Loucy (cell line): ENCODE measurements at regions not wholly inside any gene's neighbourhood (a gene's known extent, or its start where the extent isn't known, plus 50 kb on each side); places are given as distances from the start of the nearest gene placed in this dataset.

Experiments
- H2AFZ ChIP-seq: fragments of 200-600 bp; sonication (generic); 2 replicates; pipeline ENCODE4 v1.6.0; 2016; ENCODE audit warnings: antibody characterized with exemption, mild to moderate bottlenecking, low read length, moderate library complexity
- H3F3A ChIP-seq: fragments of 200-600 bp; 2 replicates; pipeline ENCODE4 v1.6.0; 2016; ENCODE audit warnings: antibody characterized with exemption, low read depth, mild to moderate bottlenecking
- H3K27me3 ChIP-seq: fragments of 200-600 bp; sonication (generic); 2 replicates; pipeline ENCODE4 v1.6.1; 2014; ENCODE audit warnings: low read length, mild to moderate bottlenecking; ENCODE audit not compliant: insufficient read depth, poor library complexity, severe bottlenecking
- H3K36me3 ChIP-seq: fragments of 200-600 bp; sonication (generic); 2 replicates; pipeline ENCODE4 v1.6.1; 2016; ENCODE audit warnings: low read length; ENCODE audit not compliant: insufficient read depth
- H3K4me1 ChIP-seq: fragments of 200-600 bp; sonication (generic); 2 replicates; pipeline ENCODE4 v1.5.1; 2014; ENCODE audit warnings: low read length, mild to moderate bottlenecking; ENCODE audit not compliant: insufficient read depth, poor library complexity, severe bottlenecking
- H3K4me2 ChIP-seq: fragments of 200-600 bp; sonication (generic); 2 replicates; pipeline ENCODE4 v1.6.0; 2014; ENCODE audit warnings: antibody characterized with exemption, low read length, low read depth, mild to moderate bottlenecking; ENCODE audit not compliant: poor library complexity, severe bottlenecking
- H3K4me3 ChIP-seq: fragments of 200-600 bp; sonication (generic); 2 replicates; pipeline ENCODE4 v1.5.1; 2014; ENCODE audit warnings: low read length, mild to moderate bottlenecking, mixed read lengths; ENCODE audit not compliant: poor library complexity, severe bottlenecking
- H3K79me2 ChIP-seq: fragments of 200-600 bp; sonication (generic); 2 replicates; pipeline ENCODE4 v1.6.1; 2014; ENCODE audit warnings: low read length; ENCODE audit not compliant: insufficient read depth
- H3K9ac ChIP-seq: fragments of 200-600 bp; sonication (generic); 2 replicates; pipeline ENCODE4 v1.6.0; 2014; ENCODE audit warnings: mild to moderate bottlenecking, low read depth, low read length, moderate library complexity; ENCODE audit not compliant: poor library complexity, severe bottlenecking
- H3K9me2 ChIP-seq: fragments of 200-600 bp; sonication (generic); replicated peaks from 2 replicates; pipeline ENCODE4 v1.6.1; 2016; ENCODE audit warnings: low read depth, low read length, mixed read lengths
- H3K9me3 ChIP-seq: fragments of 200-600 bp; sonication (generic); 2 replicates; pipeline ENCODE4 v1.6.1; 2014; ENCODE audit warnings: mild to moderate bottlenecking, antibody characterized with exemption, low read length, low read depth; ENCODE audit not compliant: insufficient read depth
- H4K20me1 ChIP-seq: fragments of 200-600 bp; sonication (generic); 2 replicates; pipeline ENCODE4 v1.6.0; 2014; ENCODE audit warnings: antibody characterized with exemption, low read length, mild to moderate bottlenecking; ENCODE audit not compliant: insufficient read depth, poor library complexity, severe bottlenecking
- EZH2phosphoT487 ChIP-seq: fragments of 200-600 bp; IDR thresholded peaks from 2 replicates; pipeline ENCODE4 v1.6.1; 2018; ENCODE audit warnings: antibody characterized with exemption, mild to moderate bottlenecking, moderate library complexity, borderline replicate concordance
- TF ChIP-seq, protein P1 (sequence below): fragments of 200-600 bp; sonication (generic); conservative IDR thresholded peaks from 2 replicates; pipeline ENCODE4 v1.5.1; 2014; ENCODE audit warnings: mild to moderate bottlenecking, antibody characterized with exemption, low read length

DNA sequence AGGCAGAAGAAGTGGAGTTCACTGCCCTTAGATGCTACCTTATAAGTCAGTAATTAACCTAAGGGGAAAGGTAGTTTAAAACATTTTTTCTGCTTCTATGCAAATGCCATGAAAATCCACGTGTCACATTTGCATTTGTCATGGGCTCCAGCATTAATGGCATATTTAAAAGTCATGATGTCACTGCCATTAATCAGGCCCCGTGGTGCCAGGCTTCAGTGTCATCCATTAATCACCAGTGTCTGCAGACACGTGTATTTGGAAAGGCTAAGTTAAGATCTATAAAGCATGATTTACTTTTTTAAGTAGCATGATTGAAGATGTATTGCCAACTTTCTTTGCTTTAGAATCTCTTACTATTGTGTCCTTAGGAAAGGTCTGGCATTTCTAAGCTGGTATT lies 857.8 kb downstream of the TUSC7 start:
- Histone ChIP-seq H3K4me3 (no peak overlapping the region), H3K27me3 (no peaks in the 10 kb centered on the region), H2AFZ (no peak overlapping the region), H3K4me2 (no peak overlapping the region), H3K9me3 (no peaks in the 10 kb centered on the region), H4K20me1 (no peaks in the 10 kb centered on the region), H3K9ac (no peak overlapping the region), H3K36me3 (no peaks in the 10 kb centered on the region), H3K9me2 (no peaks in the 10 kb centered on the region; the same call in 1 of the 2 replicates), H3F3A (no peaks in the 10 kb centered on the region), H3K4me1 (no peaks in the 10 kb centered on the region), H3K79me2 (no peaks in the 10 kb centered on the region)
- no peak for TF ChIP-seq EZH2phosphoT487
- TF ChIP-seq, protein P1, sequence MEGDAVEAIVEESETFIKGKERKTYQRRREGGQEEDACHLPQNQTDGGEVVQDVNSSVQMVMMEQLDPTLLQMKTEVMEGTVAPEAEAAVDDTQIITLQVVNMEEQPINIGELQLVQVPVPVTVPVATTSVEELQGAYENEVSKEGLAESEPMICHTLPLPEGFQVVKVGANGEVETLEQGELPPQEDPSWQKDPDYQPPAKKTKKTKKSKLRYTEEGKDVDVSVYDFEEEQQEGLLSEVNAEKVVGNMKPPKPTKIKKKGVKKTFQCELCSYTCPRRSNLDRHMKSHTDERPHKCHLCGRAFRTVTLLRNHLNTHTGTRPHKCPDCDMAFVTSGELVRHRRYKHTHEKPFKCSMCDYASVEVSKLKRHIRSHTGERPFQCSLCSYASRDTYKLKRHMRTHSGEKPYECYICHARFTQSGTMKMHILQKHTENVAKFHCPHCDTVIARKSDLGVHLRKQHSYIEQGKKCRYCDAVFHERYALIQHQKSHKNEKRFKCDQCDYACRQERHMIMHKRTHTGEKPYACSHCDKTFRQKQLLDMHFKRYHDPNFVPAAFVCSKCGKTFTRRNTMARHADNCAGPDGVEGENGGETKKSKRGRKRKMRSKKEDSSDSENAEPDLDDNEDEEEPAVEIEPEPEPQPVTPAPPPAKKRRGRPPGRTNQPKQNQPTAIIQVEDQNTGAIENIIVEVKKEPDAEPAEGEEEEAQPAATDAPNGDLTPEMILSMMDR: no peak

DNA sequence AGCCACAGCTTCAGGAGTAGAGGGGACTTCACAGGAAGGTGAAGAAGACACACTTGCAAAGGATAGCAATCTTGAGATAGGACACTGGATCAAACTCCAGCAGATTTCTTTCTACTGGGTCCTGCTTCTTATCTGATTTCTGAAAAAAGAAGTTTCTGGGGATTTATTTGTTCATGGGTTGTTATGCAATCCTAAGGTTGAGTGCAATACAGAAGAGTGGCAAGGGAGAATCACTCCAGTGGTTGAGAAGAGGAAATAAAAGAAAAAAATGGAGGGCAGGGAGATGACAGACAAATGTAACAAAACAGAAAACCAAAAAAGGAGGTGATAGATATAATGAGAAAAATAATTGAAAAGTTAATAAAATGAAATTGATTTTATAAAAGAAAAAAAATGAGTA lies 858.3 kb downstream of the TUSC7 start:
- Histone ChIP-seq H2AFZ (no peak overlapping the region), H3K4me3 (no peak overlapping the region), H4K20me1 (no peaks in the 10 kb centered on the region), H3K4me1 (no peaks in the 10 kb centered on the region), H3K36me3 (no peaks in the 10 kb centered on the region), H3K9me2 (no peaks in the 10 kb centered on the region; the same call in 1 of the 2 replicates), H3K4me2 (no peak overlapping the region), H3K79me2 (no peaks in the 10 kb centered on the region), H3K27me3 (no peaks in the 10 kb centered on the region), H3F3A (no peaks in the 10 kb centered on the region), H3K9me3 (no peaks in the 10 kb centered on the region), H3K9ac (no peak overlapping the region)
- TF ChIP-seq EZH2phosphoT487: no peak
- TF ChIP-seq, protein P1: no peak

DNA sequence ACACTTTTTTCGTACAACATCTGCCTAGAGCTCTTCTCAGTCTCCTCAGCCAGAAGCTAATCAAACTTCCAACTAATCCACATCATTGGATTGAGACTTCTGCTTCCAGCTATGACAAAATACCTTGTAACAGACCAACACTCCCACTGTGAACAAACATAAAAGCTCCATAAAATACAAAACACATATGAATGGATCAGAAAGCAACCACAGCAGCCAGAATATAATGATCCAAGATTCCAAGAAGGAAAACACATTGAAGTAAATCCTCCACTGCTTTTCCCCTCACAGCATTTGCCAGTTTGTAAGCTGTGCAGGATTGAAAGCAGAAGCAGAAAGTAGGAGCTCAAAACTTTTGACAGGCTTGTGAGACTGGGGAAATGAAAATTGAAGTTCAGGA lies 863.2 kb downstream of the TUSC7 start:
- H3K9ac ChIP-seq: no peak overlapping the region
- H3K4me2 ChIP-seq: no peak overlapping the region
- no peaks in the 10 kb centered on the region for H3K36me3 ChIP-seq
- TF ChIP-seq, protein P1: no peak
- no peak for TF ChIP-seq EZH2phosphoT487
- no peaks in the 10 kb centered on the region for H3K9me2 ChIP-seq
- no peaks in the 10 kb centered on the region for H3K27me3 ChIP-seq
- no peaks in the 10 kb centered on the region for H4K20me1 ChIP-seq
- H3K4me1 ChIP-seq: no peaks in the 10 kb centered on the region
- no peaks in the 10 kb centered on the region for H3F3A ChIP-seq
- no peaks in the 10 kb centered on the region for H3K79me2 ChIP-seq
- no peak overlapping the region for H3K4me3 ChIP-seq
- no peak overlapping the region for H2AFZ ChIP-seq
- no peaks in the 10 kb centered on the region for H3K9me3 ChIP-seq
